NCI-H1092 (cell line): ENCODE measurements at regions not wholly inside any gene's neighbourhood (a gene's known extent, or its start where the extent isn't known, plus 50 kb on each side); places are given as distances from the start of the nearest gene placed in this dataset.
"Not testable (repeated sequence)": the region's sequence is repeated elsewhere in the genome, so short reads cannot be mapped to it uniquely, and the experiment has no call there.

Experiments
- DNase-seq: peaks from one replicate; lab custom pipeline; 2025; lab: John Stamatoyannopoulos, UW

DNA sequence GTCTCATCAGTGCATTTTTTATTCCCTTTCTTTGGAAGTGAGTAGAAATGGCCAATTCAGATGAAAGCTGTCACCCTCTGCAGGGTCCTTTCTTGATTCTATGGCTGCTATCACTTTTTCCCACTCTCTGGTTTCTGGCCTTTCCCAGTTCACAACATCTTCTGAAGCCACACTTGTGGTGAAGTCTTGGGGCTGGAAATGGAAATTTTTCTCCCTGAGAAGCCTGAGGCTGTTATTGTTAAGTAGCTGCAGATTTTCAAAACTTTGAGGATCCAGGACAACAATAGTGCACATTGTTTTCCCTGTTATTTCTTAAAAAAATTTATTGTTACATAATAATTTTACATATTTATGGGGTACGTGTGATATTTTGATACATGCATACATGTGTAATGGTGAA is 250.3 kb upstream of the RASGRP1 start:
- no peak for DNase-seq

DNA sequence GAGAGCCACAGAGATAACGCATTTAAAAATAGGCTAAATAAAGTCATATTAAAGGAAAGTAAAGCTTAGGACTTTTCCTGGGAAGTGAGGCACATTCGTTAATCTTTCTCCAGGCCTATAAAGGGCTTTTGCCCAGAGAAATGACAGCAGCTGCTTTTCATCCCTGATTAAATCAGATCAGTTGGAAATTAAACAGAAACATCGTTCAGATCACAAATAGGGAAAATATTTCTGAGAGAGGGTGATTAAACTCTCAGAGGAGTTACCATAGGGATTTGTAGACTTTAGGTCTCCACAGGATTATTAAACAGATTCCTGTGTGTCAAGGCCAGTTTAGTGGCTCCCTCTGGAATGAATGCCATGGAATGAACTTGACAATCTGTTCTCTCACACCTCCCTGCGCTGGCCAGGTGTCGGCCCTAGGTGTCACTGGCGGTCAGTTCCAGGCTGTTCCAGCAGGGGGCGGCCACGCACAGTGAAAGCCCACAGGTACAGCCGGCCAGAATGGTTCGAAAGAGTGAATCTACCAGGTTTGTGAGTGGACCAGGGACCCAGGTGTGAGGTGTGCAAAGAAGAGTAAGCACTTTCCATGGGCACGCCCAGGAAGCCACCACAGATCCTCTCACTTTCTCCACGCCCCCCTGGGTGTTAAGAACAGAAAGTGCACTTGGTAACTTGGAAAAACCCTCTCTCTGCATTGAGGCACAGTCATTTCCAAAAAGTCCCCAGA is 253.0 kb upstream of the RASGRP1 start:
- peak; percentile 28 for DNase-seq

DNA sequence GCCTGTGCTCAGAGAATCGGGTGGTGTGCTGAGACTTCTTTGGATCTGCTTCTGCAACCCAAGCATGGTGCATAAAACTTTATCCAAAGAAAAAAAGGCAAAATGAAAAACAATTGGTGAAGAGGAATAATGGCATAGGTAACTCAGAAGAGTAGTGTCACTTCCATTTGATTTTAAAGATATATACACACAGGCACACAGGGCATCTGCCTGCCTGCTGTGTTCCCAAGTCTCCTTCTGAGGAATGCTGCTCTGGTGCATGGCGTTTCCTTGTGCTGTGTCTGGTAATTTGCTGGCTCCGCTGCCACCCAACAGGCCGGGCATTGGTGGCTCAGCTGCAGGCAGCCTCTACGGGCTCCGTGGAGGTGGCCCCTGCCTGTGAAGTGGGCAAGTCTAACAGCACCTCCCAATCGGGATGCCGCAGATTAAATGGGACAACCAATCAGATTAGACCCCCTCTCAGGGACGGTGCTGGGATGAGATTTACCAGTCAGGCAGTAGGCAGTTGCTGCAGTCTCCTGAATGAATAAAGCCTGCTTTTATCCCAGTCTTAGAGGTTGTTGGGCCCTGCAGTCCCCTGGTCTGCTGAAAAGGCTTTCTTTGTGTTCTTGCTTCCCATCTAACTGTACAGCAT is 253.7 kb upstream of the RASGRP1 start:
- no peak for DNase-seq

DNA sequence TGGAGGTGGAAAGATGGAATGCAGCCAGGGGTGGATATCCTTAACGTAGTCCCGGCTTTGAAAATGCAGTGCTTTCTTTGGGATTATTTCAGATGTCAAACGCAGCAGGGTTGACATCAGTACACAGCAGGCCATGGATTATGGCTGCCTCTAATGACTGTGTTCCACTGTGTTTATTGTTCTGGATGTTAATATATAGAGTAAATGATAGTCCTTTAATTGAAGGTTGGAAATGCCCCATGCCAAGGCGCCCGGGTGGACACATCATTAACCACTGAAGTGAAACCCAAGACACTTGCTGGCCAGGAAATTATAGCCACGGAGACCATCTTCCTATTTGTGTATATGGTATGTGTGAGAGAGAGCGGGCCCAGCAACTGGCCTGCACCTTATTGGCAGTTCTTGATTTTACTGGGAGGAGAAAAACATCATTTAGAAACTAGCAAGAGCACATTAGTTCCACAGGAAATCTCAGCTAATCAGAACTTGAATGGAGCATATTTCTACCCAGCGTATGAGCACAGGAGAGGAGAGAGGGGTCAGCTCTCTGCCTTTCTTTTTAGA is 254.9 kb upstream of the RASGRP1 start:
- no peak for DNase-seq

DNA sequence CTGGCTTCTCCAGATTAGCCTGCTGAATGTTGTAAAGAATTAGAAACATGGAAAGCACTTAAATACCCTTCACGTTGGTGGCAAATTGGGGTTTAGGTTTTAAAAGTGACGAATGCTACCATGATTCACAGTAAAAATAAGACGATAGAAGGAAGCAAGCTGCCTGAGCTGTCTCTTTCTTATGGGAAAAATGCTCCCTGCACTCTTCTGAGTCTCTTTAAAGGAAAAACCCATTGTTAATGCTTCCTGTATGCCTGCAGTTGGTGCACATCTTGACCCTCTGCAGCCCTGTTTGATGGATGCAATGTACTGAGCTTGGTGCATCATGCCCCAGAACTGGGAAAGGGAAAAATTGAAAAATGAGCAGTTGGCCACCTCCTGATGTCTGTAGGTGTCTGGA is 258.6 kb upstream of the RASGRP1 start:
- DNase-seq: no peak

DNA sequence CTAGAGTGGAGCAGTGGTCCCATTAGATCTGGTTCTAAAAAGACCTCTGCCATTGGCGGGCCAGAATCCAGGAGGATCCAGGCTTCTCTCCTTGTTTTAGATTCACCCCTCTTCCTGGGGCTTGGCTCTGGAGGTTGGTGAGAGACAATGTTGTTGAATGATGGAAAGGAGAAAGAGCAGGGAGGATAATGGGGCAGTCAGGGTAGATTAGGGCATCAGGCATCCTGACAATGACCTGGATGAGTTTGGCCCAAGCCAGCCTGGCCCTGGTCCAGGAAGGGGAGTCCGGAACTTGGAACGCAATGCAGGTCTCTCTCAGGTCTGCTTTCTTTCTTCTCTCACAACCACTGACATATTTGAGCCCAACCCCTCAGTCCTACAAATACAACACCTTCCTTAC is 260.1 kb upstream of the RASGRP1 start:
- DNase-seq: no peak

DNA sequence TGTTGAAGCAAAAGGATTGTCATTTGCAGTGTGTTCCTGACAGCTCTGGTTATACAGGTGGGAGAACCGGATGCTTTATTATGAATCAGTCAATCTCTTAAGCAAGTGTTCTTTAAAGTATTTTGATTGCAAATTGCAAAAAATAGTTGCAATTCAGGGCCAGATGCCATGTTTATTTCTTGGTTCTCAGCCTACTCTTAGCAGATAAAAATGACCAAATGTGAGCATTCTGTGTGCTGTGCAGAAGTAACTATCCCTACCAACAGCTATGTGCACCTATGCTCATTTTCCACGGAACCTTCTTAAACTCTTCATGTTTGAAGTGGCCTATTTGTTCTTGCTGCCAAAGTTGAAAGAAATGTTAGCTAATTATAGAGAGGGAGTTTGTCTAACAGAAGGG is 262.3 kb upstream of the RASGRP1 start:
- no peak for DNase-seq

DNA sequence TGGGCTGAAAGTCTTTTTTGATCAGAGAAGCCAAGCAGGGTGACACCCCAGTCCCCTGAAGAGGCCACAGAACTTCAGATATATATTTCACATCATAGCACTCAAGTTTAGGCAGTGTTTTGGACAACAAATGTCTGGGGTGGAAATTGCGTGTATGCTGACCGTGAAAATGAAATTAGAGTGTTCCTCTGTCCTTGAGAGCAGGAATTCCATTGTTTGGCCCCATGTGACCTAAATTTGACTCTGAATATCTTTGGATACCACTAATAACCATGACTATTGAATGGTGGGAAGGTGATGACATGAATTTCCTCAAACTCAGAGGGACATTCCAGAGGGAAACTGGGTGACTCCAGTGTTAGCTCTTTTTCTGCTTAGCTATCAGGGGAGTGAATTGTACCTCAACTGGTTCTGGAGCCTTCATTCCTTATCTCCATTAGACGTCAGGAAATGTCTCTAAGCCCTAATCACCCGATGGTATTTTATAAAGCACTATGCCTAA is 263.5 kb upstream of the RASGRP1 start:
- DNase-seq: no peak

DNA sequence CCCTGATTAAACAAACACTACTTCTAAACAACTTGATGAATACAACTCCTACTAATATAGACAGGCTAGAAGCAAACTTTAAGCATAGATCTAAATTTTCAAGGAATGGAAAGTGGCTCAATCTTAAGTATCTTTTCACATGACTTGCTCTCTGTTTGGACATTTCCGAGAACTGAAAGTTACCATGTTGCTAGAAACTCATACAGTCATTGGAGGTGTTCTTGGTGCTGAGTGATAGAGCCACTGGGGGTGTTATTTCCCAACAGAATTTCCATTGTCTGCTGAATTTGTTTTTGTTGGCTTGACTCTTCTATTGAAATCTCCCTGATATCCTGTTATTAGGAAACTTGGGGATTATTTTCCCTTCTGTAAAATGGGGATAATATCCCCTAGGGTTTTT is 264.5 kb upstream of the RASGRP1 start:
- no peak for DNase-seq

DNA sequence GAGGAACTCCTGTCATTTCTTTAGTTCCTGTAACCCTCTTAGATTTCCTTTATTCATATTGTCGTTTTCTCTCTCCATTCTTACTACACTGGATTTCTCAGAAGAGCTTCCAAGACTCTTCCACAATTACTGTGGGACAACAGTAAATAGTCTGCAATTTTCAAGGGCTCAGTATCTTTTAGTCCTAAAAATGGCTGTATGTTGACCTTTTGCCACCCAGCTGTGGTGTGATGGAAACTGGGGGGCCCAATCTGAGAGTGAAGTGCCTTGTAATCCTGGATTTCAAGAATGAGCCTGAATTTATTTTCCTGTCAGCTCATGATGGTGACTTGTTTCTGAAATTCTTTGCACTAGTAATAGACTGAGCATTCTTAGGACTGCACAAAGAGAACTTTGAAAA is 277.6 kb upstream of the RASGRP1 start:
- no peak for DNase-seq

DNA sequence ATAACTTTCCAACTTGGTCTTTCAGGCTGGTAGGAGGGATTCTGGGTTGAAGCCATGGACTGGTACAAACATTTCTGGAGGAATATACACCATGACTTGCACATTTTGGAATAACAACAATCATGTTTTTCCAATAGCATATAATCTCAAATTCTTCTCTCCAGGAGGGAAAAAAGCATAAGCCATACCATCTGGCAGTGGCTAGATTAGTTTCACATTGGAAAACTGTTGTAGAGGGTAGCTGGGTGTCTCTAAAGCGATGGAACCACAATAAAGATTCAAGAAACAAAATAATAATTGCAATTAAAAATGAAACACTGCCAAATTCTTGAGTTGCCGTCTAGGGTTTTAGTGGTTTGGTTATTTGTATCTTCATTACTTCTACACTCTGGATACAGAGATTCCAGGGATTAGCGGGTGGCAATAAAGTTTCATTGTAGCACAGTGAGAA is 278.5 kb upstream of the RASGRP1 start:
- DNase-seq: no peak

DNA sequence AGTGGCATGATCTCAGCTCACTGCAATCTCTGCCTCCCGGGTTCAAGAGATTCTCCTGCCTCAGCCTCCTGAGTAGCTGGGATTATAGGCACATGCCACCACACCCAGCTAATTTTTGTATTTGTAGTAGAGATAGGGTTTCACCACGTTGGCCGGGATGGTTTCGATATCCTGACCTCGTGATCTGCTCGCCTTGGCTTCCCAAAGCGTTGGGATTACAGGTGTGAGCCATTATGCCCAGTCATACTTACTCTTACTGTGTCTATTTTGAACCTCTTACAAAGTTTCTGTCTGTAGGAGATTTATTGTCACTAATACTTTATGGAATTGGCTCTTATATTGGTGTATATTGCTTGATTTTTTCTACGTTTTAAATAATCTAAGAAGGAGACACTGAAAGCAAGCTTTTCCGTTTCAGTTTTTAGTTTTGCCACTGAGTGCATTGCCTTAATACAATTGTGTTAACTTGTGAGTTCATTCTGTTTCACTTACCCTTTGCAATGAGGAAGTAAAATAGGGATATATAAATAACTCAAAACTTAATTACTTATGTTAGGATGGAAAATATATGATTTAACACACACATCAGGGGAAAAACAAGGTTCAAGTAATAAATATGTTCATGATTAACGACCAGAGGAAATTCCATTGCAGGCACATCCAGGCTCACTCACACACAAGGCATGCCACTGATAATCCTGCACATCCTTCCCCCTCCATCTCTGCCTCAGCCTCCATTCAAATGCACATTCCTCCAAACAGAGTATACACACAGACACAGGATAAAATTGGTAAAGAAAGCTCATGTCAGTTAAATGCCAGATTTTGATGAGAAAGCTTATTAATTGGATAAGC is 279.3 kb upstream of the RASGRP1 start:
- DNase-seq: no peak

DNA sequence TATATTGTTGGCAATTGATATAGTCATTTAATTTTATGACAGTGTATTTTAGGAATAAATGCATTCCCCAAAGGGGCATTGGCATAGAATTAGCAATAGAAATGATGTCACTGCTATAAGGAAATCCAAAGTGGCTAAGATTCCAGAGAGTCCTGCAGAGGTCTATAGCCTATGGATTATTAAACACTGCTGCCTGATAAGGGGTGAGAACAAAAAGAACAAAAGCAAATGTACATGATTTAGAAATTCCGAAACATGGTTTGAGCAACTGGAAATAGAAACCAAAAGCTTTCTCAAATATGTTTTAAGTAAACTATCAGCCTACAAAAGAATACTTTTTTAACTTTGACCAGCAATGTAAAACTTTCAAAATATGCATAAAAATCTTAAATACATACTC is 280.1 kb upstream of the RASGRP1 start:
- no peak for DNase-seq

DNA sequence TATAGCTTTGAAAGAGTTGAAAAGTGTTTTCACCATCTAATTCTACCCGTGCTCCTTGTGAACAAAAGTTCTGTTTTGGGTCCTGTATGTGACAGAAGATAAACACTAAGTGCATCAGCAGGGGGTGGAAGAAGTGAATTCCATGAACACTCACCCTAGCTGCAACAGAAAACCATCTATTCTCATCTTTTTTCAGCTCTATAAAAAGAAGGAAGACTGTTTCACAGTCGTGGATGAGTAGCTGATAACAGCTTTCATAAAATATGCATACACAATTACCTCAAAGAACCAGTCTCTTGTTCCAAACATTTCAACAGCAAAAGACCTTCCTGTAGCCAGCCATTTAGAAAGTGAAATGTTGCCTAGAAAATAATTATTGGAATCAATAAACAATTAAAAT is 281.7 kb upstream of the RASGRP1 start:
- no peak for DNase-seq

DNA sequence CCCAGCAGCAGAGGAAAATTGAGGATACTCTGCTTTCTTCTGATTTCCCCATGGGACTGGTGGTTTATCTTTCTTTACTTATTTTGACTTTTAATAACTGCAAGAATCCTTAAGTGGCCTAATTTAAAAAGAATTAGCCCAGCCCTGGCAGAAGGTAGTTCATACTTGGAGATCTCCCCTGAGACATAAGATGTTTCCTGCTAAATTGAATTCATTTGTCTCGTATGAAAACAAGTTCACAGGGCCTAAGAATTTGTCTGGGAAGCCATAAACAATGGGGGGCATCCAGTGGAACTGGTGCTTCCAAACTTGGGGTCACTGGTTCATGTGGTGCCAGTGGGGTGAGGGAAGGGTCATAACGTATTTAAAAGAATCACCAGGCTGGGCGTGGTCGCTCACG is 283.1 kb upstream of the RASGRP1 start:
- no peak for DNase-seq

DNA sequence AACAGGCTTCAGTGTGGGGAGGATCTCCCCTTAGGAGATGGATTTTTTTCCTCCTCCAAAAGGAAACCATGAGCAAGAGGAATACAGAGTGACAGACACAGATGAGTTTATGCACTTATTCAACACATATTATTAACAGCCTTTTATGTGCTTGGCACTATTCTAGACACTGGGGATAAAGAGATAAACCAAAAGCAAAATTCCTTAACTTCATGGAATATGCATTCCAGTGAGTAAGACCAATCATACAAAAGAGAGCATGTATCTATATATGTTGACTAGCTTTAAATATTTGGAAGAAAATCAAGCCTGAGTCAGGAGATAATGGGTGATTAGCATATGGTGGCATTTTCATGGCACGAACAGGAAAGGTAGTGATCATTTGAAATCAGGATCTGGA is 284.4 kb upstream of the RASGRP1 start:
- no peak for DNase-seq

DNA sequence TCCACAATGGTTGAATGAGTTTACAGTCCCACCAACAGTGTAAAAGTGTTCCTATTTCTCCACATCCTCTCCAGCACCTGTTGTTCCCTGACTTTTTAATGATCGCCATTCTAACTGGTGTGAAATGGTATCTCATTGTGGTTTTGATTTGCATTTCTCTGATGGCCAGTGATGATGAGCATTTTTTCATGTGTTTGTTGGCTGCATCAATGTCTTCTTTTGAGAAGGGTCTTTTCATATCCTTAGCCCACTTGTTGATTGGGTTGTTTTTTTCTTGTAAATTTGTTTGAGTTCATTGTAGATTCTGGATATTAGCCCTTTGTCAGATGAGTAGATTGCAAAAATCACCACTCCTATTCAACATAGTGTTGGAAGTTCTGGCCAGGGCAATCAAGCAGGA is 287.6 kb upstream of the RASGRP1 start:
- DNase-seq: not testable (repeated sequence)

DNA sequence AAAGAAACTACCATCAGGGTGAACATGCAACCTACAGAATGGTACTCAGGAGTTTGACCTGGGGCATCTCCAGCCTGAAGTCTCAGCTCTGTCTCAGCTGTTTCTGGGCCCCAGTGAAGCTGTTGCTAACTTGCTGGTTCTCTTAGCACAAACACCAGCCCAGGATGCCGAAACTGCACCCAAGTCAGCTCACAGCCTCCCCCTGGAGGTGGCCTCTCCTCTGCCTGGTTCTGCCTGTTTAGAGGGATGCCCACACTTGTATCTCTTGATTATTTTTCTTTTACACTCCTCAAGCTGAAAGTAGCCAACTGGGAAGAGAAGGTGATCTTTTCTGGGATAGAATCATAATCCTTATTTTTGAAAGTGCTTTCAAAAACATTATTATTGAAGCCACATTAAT is 289.0 kb upstream of the RASGRP1 start:
- DNase-seq: no peak

DNA sequence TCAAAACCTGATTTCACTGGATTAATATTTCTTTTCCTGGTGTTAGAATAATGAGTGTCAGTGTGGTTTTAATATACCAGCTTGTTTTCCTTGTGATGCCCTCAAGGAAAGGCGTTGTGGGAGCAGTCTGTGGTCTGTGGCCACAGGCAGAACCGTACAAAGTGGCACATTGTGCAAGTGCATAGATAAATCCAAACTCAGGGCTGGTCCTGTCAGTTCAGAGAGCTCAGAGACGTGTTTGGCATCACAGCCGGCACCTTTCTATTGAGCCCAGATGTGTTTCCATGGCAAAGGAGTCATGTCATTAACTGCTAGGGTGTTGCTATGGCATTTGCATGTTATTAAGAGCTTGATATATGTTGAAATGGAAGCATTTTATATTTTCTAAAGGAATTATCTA is 289.9 kb upstream of the RASGRP1 start:
- DNase-seq: no peak

DNA sequence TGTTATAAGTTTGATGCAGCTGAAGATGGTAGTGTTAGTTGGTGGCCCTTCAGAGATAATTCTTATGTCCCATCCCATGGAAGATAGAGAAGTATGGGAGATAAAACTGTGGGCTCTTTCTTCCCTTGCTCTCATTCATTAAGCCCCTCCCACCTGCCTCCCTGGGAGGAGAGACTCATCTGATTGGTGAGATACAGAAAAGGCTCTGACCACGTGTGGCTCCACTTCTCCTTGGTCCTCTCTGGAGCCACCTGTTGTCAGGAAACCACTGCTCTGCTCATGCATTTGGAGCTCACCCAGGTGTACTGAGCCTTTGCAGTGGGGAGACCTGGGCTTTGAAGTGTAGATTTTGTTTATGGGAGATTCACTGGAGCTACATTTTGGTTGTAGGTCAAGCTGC is 293.2 kb upstream of the RASGRP1 start:
- DNase-seq: no peak

DNA sequence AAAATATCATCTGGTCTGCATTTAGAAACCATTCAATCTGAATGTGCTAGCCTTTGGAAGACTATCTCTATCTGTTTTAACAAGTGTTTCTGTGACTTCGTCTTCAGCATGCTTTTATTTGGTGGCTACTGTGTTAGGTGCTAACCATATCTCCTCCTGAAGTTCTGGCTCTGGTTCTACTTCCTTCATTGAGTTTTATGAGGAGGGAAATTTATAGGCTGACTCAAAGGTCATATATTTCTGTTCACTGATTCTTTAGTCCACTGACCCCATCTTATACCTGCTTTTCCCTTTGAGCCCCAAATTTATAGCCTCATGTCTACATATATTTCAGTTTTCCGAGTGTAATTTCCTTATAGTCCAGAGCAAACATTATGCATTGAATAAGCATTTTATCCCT is 295.0 kb upstream of the RASGRP1 start:
- no peak for DNase-seq

DNA sequence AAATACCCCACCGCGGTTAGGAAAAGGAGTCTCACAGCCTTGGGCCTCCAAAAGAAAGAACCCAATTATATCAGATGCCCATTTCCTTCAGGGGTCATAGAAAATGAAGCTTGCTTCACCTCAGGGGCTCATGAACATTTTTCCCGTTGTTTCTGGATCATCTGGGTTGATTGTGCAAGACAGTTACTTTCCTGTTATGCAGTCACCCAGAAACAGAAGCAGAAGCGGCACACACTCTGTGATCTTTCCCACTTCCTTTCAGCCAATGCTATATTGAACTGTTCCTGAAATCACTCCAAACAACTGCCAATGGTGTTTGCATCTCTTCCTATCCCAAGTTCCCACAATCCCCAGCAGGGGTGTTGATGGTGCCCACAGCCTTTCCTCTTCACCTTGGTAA is 295.6 kb upstream of the RASGRP1 start:
- no peak for DNase-seq

DNA sequence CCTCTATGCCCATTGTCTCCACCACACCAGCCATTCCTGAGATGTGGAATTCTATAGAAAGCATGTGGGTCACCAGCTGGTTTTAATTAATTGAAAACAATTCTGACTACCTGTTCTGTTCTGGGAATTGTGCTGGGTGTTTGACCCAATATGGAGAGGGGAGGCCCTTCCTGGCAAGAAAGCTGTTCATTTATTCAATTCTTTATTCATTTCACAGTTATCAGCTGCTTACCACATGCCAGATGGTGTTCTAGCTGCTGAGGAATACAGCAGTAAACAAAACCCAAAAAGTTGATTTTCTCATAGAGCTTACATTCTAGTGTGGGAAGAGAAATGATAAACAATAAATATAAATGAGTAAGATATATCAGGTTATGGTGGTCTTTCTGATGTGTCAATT is 296.1 kb upstream of the RASGRP1 start:
- no peak for DNase-seq
